OCI-LY1 (cell line): ENCODE measurements at regions not wholly inside any gene's neighbourhood (a gene's known extent, or its start where the extent isn't known, plus 50 kb on each side); places are given as distances from the start of the nearest gene placed in this dataset.

Source experiments
- EZH2 ChIP-seq: fragments of 200-600 bp; sonication (generic), shearing (Covaris generic); IDR thresholded peaks from 2 replicates; pipeline ENCODE4 v1.8.0; 2017; ENCODE audit warnings: borderline replicate concordance, mixed run types, mild to moderate bottlenecking, antibody characterized with exemption, low read length, moderate library complexity, mixed read lengths
- TF ChIP-seq, protein P1 (sequence below): fragments of 200-600 bp; sonication (generic), shearing (Covaris generic); IDR thresholded peaks from 2 replicates; pipeline ENCODE4 v1.5.1; 2017; ENCODE audit warnings: mild to moderate bottlenecking, antibody characterized with exemption, low read length, moderate library complexity, mixed read lengths

DNA sequence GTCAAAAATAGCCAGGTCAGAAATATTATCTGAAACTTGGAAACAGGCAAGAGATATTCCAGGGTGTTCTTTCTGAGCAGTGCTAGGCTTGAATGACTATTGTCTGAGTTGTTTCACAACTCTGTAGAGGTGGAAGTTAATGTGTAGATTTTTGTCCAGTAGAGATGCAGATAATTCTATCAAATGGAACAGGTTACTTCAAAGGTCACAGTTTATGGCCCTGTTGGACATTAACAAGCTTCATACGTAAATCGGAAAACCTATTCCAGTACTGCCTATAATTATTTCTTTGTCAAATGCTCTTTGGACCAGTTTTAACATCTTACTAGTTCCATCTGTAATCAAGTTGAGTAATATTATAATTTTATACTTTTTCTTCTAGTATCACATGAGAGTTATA, 1639.4 kb upstream of the TENM3 start:
- TF ChIP-seq, protein P1, sequence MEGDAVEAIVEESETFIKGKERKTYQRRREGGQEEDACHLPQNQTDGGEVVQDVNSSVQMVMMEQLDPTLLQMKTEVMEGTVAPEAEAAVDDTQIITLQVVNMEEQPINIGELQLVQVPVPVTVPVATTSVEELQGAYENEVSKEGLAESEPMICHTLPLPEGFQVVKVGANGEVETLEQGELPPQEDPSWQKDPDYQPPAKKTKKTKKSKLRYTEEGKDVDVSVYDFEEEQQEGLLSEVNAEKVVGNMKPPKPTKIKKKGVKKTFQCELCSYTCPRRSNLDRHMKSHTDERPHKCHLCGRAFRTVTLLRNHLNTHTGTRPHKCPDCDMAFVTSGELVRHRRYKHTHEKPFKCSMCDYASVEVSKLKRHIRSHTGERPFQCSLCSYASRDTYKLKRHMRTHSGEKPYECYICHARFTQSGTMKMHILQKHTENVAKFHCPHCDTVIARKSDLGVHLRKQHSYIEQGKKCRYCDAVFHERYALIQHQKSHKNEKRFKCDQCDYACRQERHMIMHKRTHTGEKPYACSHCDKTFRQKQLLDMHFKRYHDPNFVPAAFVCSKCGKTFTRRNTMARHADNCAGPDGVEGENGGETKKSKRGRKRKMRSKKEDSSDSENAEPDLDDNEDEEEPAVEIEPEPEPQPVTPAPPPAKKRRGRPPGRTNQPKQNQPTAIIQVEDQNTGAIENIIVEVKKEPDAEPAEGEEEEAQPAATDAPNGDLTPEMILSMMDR = no peak
- TF ChIP-seq EZH2 = no peak
